ENCODE measurements at regions not wholly inside any gene's neighbourhood (a gene's known extent, or its start where the extent isn't known, plus 50 kb on each side); places are given as distances from the start of the nearest gene placed in this dataset.

DNA sequence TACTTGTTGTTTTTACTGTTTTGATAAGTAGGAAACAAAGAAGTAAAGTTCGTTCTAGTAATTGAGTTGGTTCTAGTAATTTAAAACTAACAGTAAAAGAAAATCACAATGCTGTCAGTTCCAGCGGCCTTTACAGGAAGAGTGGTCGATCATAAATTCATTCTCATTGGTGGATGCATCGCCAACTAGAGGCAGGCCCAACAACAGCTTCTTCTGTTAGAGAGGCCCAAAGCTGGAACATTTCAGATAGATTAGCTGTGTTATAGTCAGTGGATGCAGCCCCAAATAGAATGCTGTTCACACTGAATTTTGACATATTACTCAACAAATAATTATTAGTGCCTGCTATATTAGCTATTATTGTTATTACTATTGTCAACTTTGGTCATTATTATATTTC is 80.8 kb downstream of the ARRDC3 start:
- intact Hi-C loops (cut with DNase I), result no loop called here
- TF ChIP-seq, protein P1, sequence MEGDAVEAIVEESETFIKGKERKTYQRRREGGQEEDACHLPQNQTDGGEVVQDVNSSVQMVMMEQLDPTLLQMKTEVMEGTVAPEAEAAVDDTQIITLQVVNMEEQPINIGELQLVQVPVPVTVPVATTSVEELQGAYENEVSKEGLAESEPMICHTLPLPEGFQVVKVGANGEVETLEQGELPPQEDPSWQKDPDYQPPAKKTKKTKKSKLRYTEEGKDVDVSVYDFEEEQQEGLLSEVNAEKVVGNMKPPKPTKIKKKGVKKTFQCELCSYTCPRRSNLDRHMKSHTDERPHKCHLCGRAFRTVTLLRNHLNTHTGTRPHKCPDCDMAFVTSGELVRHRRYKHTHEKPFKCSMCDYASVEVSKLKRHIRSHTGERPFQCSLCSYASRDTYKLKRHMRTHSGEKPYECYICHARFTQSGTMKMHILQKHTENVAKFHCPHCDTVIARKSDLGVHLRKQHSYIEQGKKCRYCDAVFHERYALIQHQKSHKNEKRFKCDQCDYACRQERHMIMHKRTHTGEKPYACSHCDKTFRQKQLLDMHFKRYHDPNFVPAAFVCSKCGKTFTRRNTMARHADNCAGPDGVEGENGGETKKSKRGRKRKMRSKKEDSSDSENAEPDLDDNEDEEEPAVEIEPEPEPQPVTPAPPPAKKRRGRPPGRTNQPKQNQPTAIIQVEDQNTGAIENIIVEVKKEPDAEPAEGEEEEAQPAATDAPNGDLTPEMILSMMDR (IDR thresholded peaks at IDR 0.05; ENCODE audit: borderline replicate concordance, extremely low read depth, insufficient read depth), result no peak

DNA sequence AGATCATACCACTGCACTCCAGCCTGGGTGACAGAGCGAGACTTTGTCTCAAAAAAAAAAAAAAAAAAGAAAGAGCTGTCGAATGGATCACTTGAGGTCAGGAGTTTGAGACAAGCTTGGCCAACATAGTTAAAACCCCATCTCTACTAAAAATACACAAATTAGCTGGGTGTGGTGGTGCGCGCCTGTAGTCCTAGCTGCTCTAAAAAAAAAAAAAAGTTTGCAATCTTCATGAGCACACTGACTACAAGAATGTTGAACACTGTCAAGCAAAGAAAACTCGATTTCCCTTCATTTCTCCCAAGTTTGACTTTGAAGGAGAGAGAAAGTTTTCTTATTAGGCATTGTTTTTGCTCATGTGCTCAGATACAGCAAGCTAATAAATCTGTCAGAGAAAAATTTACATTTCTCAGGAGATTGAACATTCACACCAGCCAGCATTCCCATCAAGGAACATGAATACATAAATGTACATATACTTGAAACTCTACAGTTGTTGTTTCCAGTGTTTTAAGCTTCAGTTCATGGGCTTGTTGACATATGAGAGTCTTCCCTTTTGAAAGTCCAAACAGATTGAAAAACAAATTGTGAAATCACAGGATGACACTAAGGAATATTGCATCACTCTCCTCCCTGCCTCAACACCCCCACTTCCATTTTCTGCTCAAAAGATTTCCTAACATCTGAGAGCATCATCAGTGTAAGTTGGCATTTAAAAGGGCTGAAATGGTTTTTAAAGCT is 81.8 kb downstream of the ARRDC3 start:
- H3K4me1 ChIP-seq (ENCODE audit: control insufficient read depth in 2 of 3, insufficient read depth in 2 of 3, low read depth in 1 of 3, low read length in 3 of 3), result peaks cover 0 to 3% (median 0%) of the 10 kb centered on the region in 3 donors
- no peaks in the 10 kb centered on the region for H3K36me3 ChIP-seq (ENCODE audit: control insufficient read depth in 2 of 3, insufficient read depth in 3 of 3, low read length in 3 of 3)
- no peak for DNase-seq
- no peak overlapping the region for H3K9ac ChIP-seq (ENCODE audit: low read length in 3 of 3)
- TF ChIP-seq, protein P1 (IDR thresholded peaks at IDR 0.05; ENCODE audit: borderline replicate concordance, extremely low read depth, insufficient read depth), result no peak
- H3K27ac ChIP-seq (ENCODE audit: low read depth in 2 of 2, low read length in 2 of 2), result no peak overlapping the region
- H3K27me3 ChIP-seq (ENCODE audit: control insufficient read depth, insufficient read depth, low read length), result no peaks in the 10 kb centered on the region
- no peaks in the 10 kb centered on the region for H3K9me3 ChIP-seq (ENCODE audit: control insufficient read depth in 2 of 3, insufficient read depth in 1 of 3, low read length in 3 of 3)
- no peak for FAIRE-seq
- intact Hi-C loops (cut with DNase I), result no loop called here
- no peak overlapping the region for H3K4me3 ChIP-seq (ENCODE audit: low read length in 3 of 3)

More for the DNA sequence above, 80.8 kb downstream of the ARRDC3 start:
- no peak for FAIRE-seq
- no peak overlapping the region for H3K4me3 ChIP-seq (ENCODE audit: low read length in 3 of 3)
- H3K27me3 ChIP-seq (ENCODE audit: control insufficient read depth, insufficient read depth, low read length), result no peaks in the 10 kb centered on the region
- no peaks in the 10 kb centered on the region for H3K9me3 ChIP-seq (ENCODE audit: control insufficient read depth in 2 of 3, insufficient read depth in 1 of 3, low read length in 3 of 3)
- no peak overlapping the region for H3K27ac ChIP-seq (ENCODE audit: low read depth in 2 of 2, low read length in 2 of 2)
- DNase-seq, result no peak
- H3K9ac ChIP-seq (ENCODE audit: low read length in 3 of 3), result no peak overlapping the region
- no peaks in the 10 kb centered on the region for H3K36me3 ChIP-seq (ENCODE audit: control insufficient read depth in 2 of 3, insufficient read depth in 3 of 3, low read length in 3 of 3)
- H3K4me1 ChIP-seq (ENCODE audit: control insufficient read depth in 2 of 3, insufficient read depth in 2 of 3, low read depth in 1 of 3, low read length in 3 of 3), result no peaks in the 10 kb centered on the region

DNA sequence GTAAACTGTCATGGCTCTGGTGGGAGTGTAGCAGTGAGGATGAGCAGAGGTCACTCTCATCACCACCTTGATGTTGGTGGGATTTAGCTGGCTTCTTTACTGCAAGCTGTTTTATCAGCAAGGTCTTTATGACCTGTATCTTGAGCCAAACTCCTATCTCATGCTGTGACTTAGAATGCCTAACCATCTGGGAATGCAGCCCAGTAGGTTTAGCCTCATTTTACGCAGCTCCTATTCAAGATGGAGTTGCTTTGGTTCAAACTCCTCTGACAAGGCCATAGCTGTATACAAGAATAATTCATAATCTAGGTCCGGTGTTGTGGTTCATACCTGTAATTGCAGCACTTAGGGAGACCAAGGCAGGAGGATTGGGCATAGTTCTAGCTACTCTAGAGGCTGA is 85.1 kb downstream of the ARRDC3 start:
- H3K9me3 ChIP-seq (ENCODE audit: control insufficient read depth in 2 of 3, insufficient read depth in 1 of 3, low read length in 3 of 3), result no peaks in the 10 kb centered on the region
- H3K27ac ChIP-seq (ENCODE audit: low read depth in 2 of 2, low read length in 2 of 2), result no peak overlapping the region
- no peak for FAIRE-seq

More for the DNA sequence above, 85.1 kb downstream of the ARRDC3 start:
- intact Hi-C loops (cut with DNase I), result no loop called here
- peaks cover 0 to 8% (median 0%) of the 10 kb centered on the region in 3 donors for H3K4me1 ChIP-seq (ENCODE audit: control insufficient read depth in 2 of 3, insufficient read depth in 2 of 3, low read depth in 1 of 3, low read length in 3 of 3)
- no peak overlapping the region for H3K9ac ChIP-seq (ENCODE audit: low read length in 3 of 3)
- no peaks in the 10 kb centered on the region for H3K36me3 ChIP-seq (ENCODE audit: control insufficient read depth in 2 of 3, insufficient read depth in 3 of 3, low read length in 3 of 3)
- DNase-seq, result no peak
- TF ChIP-seq, protein P1 (IDR thresholded peaks at IDR 0.05; ENCODE audit: borderline replicate concordance, extremely low read depth, insufficient read depth), result no peak
- H3K4me3 ChIP-seq (ENCODE audit: low read length in 3 of 3), result no peak overlapping the region
- no peaks in the 10 kb centered on the region for H3K27me3 ChIP-seq (ENCODE audit: control insufficient read depth, insufficient read depth, low read length)
